HG03432 (cell line): ENCODE measurements at regions not wholly inside any gene's neighbourhood (a gene's known extent, or its start where the extent isn't known, plus 50 kb on each side); places are given as distances from the start of the nearest gene placed in this dataset.

Experiments
- ATAC-seq: cut with Tn5 transposase; IDR thresholded peaks from one replicate; pipeline ENCODE4 v1.9.1; 2021; ENCODE audit warnings: mild to moderate bottlenecking, moderate library complexity; ENCODE audit not compliant: unreplicated experiment

- peak; percentile 67 for ATAC-seq
Measured at GRCh38 chr1:79694241-79694640, 687.7 kb upstream of the ADGRL4 start.

GRCh38 chr1:79693441-79694114 lies 687.0 kb upstream of the ADGRL4 start:
- no peak for ATAC-seq

GRCh38 chr1:79692519-79692918 lies 686.0 kb upstream of the ADGRL4 start:
- ATAC-seq = no peak

GRCh38 chr1:79688932-79689331 lies 682.4 kb upstream of the ADGRL4 start:
- no peak for ATAC-seq

GRCh38 chr1:79683420-79683819 lies 676.9 kb upstream of the ADGRL4 start:
- ATAC-seq = no peak

- no peak for ATAC-seq
Measured at GRCh38 chr1:79682478-79682877, 675.9 kb upstream of the ADGRL4 start.

- ATAC-seq = no peak
Measured at GRCh38 chr1:79681382-79681781, 674.9 kb upstream of the ADGRL4 start.

- ATAC-seq = no peak
Measured at GRCh38 chr1:79679916-79680315, 673.4 kb upstream of the ADGRL4 start.

- peak; percentile 91 for ATAC-seq
Measured at GRCh38 chr1:79667848-79668696, 661.5 kb upstream of the ADGRL4 start.

- no peak for ATAC-seq
Measured at GRCh38 chr1:79667166-79667565, 660.6 kb upstream of the ADGRL4 start.

GRCh38 chr1:79663916-79664315 lies 657.4 kb upstream of the ADGRL4 start:
- ATAC-seq = no peak

- ATAC-seq = no peak
Measured at GRCh38 chr1:79662596-79662995, 656.1 kb upstream of the ADGRL4 start.

- no peak for ATAC-seq
Measured at GRCh38 chr1:79660129-79660528, 653.6 kb upstream of the ADGRL4 start.

GRCh38 chr1:79657951-79658658 lies 651.6 kb upstream of the ADGRL4 start:
- no peak for ATAC-seq

- ATAC-seq = no peak
Measured at GRCh38 chr1:79655876-79656275, 649.3 kb upstream of the ADGRL4 start.

- no peak for ATAC-seq
Measured at GRCh38 chr1:79652426-79652825, 645.9 kb upstream of the ADGRL4 start.

- ATAC-seq = no peak
Measured at GRCh38 chr1:79648126-79648525, 641.6 kb upstream of the ADGRL4 start.

- no peak for ATAC-seq
Measured at GRCh38 chr1:79646880-79647279, 640.4 kb upstream of the ADGRL4 start.

- peak; percentile 97 for ATAC-seq
Measured at GRCh38 chr1:79638382-79638781, 631.9 kb upstream of the ADGRL4 start.

- ATAC-seq = no peak
Measured at GRCh38 chr1:79633456-79633855, 626.9 kb upstream of the ADGRL4 start.

GRCh38 chr1:79629414-79629813 lies 622.9 kb upstream of the ADGRL4 start:
- peak; percentile 60 for ATAC-seq

GRCh38 chr1:79617777-79618176 lies 611.2 kb upstream of the ADGRL4 start:
- ATAC-seq = no peak
